KMS-11 (cell line): ENCODE measurements at regions not wholly inside any gene's neighbourhood (a gene's known extent, or its start where the extent isn't known, plus 50 kb on each side); places are given as distances from the start of the nearest gene placed in this dataset.

Experiments
- H2AFZ ChIP-seq: fragments of 200-600 bp; sonication (generic); 2 replicates; pipeline ENCODE4 v1.6.1; 2016; ENCODE audit warnings: antibody characterized with exemption, mixed run types, low read depth
- H3K27ac ChIP-seq: fragments of 200-600 bp; sonication (generic); 2 replicates; pipeline ENCODE4 v1.6.1; 2016; ENCODE audit warnings: mild to moderate bottlenecking, mixed run types
- H3K27me3 ChIP-seq: fragments of 200-600 bp; sonication (generic); 2 replicates; pipeline ENCODE4 v1.6.1; 2017; ENCODE audit warnings: mild to moderate bottlenecking, low read depth, mixed run types, moderate library complexity; ENCODE audit not compliant: insufficient read depth
- H3K36me3 ChIP-seq: fragments of 200-600 bp; sonication (generic); 2 replicates; pipeline ENCODE4 v1.6.1; 2017; ENCODE audit warnings: mild to moderate bottlenecking, mixed run types; ENCODE audit not compliant: insufficient read depth
- H3K4me1 ChIP-seq: fragments of 200-600 bp; sonication (generic); 2 replicates; pipeline ENCODE4 v1.6.1; 2016; ENCODE audit warnings: mild to moderate bottlenecking, low read depth, mixed run types; ENCODE audit not compliant: poor library complexity, severe bottlenecking
- H3K4me2 ChIP-seq: fragments of 200-600 bp; sonication (generic); 2 replicates; pipeline ENCODE4 v1.7.0; 2016; ENCODE audit warnings: mild to moderate bottlenecking, mixed run types
- H3K4me3 ChIP-seq: fragments of 200-600 bp; sonication (generic); IDR thresholded peaks from 2 replicates; pipeline ENCODE4 v1.6.1; 2017; ENCODE audit warnings: low read depth, low read length, mixed read lengths; ENCODE audit not compliant: insufficient read depth
- H3K79me2 ChIP-seq: fragments of 200-600 bp; sonication (generic); 2 replicates; pipeline ENCODE4 v1.6.1; 2016; ENCODE audit warnings: low read depth, mixed run types; ENCODE audit not compliant: insufficient read depth
- H3K9ac ChIP-seq: fragments of 200-600 bp; sonication (generic); 2 replicates; pipeline ENCODE4 v1.6.1; 2016; ENCODE audit warnings: mild to moderate bottlenecking, mixed run types
- H4K20me1 ChIP-seq: fragments of 200-600 bp; sonication (generic); 2 replicates; pipeline ENCODE4 v1.6.1; 2016; ENCODE audit warnings: mild to moderate bottlenecking, mixed run types; ENCODE audit not compliant: insufficient read depth
- TF ChIP-seq, protein P1 (sequence below): fragments of 200-600 bp; sonication (generic); conservative IDR thresholded peaks from 2 replicates; pipeline ENCODE4 v1.6.1; 2017; ENCODE audit warnings: low read depth, mild to moderate bottlenecking, antibody characterized with exemption, low read length, moderate library complexity, mixed read lengths

- no peaks in the 10 kb centered on the region for H3K27me3 ChIP-seq
- H3K27ac ChIP-seq: no peak overlapping the region
- no peaks in the 10 kb centered on the region for H3K79me2 ChIP-seq
- no peaks in the 10 kb centered on the region for H3K4me1 ChIP-seq
- no peak overlapping the region for H3K9ac ChIP-seq
- H3K36me3 ChIP-seq: no peaks in the 10 kb centered on the region
- H3K4me2 ChIP-seq: no peak overlapping the region
- H4K20me1 ChIP-seq: no peaks in the 10 kb centered on the region
- TF ChIP-seq, protein P1, sequence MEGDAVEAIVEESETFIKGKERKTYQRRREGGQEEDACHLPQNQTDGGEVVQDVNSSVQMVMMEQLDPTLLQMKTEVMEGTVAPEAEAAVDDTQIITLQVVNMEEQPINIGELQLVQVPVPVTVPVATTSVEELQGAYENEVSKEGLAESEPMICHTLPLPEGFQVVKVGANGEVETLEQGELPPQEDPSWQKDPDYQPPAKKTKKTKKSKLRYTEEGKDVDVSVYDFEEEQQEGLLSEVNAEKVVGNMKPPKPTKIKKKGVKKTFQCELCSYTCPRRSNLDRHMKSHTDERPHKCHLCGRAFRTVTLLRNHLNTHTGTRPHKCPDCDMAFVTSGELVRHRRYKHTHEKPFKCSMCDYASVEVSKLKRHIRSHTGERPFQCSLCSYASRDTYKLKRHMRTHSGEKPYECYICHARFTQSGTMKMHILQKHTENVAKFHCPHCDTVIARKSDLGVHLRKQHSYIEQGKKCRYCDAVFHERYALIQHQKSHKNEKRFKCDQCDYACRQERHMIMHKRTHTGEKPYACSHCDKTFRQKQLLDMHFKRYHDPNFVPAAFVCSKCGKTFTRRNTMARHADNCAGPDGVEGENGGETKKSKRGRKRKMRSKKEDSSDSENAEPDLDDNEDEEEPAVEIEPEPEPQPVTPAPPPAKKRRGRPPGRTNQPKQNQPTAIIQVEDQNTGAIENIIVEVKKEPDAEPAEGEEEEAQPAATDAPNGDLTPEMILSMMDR: no peak
- H3K4me3 ChIP-seq: no peak overlapping the region
- H2AFZ ChIP-seq: no peak overlapping the region
Observed at GRCh38 chr3:81908561-81908960, 147.1 kb upstream of the GBE1 start.

DNA sequence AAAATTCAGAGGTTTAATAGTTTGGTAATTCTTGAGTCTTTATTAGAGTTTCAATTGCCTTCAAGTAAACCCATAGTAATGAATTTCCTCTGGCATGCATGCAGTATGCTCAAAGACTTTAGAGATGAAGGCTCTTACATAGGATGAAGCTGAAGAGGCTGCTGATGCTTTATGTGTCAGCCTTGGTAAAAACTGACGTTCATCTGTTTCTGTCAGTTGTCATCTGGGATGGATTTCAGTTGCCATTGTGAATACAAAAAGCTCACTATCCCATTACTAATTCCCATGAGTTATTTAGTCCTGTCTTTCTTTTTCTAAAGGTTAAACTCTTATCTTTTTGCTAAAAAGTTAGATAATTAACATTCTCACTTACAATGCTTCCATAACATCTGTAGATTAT lies 136.9 kb upstream of the GBE1 start:
- Histone ChIP-seq H2AFZ (no peak overlapping the region), H3K27ac (no peak overlapping the region)
- TF ChIP-seq, protein P1: no peak

DNA sequence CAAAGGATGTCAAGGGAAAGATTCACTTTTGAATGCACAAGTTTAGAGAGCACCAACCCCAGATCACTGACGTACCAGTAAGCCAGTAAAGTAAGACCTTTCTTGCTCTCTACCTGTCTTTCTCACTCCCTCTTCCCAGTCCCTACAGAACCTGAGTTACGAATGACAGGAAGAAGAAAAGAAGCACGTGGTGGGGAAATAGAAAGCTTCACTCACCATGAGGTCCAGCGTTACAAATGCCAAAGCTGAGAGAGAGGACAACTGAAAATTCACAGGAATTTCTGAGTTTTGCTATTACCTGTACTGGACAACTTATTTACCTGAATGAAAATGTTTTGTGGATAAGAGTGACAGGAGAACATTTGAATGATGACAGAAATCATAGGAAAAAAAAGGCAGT lies 133.2 kb upstream of the GBE1 start:
- Histone ChIP-seq H3K9ac (no peak overlapping the region), H3K4me2 (no peak overlapping the region), H2AFZ (no peak overlapping the region), H3K4me3 (no peak overlapping the region), H3K27ac (no peak overlapping the region), H3K4me1 (no peaks in the 10 kb centered on the region), H3K27me3 (no peaks in the 10 kb centered on the region), H3K36me3 (no peaks in the 10 kb centered on the region), H3K79me2 (no peaks in the 10 kb centered on the region), H4K20me1 (no peaks in the 10 kb centered on the region)
- TF ChIP-seq, protein P1: no peak

More for the DNA sequence above, 136.9 kb upstream of the GBE1 start:
- Histone ChIP-seq H3K9ac (no peak overlapping the region), H4K20me1 (no peaks in the 10 kb centered on the region), H3K4me1 (no peaks in the 10 kb centered on the region), H3K79me2 (no peaks in the 10 kb centered on the region), H3K36me3 (no peaks in the 10 kb centered on the region), H3K4me2 (no peak overlapping the region), H3K27me3 (no peaks in the 10 kb centered on the region), H3K4me3 (no peak overlapping the region)

DNA sequence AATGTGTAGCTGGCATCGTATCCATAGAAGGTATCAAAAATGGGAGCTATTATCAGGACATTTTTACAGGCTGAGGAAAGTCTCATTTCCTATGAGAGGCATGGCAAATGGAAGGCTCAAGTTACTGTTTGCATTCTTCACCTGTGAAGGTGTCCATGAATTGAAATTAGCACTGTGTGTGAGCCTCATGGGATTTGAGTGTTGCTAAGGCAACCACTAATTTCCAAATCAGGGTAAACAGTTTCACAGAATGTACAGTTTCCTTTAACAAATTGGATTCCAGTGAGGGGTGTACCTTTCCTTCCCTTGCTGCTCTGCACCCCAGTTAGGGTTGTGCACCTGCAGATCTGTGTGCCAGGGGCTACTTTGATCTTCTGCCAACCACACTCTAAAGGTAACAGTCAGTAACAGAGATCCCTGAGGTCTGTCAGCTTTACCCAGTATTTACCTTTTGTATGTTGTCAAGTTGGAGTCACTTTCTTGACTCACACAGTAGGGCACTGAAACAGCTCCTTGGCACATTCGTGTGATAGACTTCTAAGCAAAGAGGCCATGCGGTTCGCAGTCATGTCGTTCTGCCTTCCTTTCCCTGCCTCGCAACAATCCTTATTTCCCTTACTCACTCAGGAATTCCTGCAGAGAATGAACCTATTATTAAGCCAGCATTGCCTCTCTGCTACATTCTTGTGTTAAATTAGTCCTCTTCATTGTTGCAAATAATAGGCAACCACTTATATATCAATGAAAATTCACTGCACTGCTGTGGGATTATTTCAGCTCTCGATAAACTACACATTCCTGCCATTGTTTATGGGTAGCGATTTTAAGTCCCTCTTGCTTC lies 129.8 kb upstream of the GBE1 start:
- Histone ChIP-seq H2AFZ (no peak overlapping the region), H3K27ac (no peak overlapping the region), H4K20me1 (no peaks in the 10 kb centered on the region), H3K36me3 (no peaks in the 10 kb centered on the region), H3K4me1 (no peaks in the 10 kb centered on the region), H3K9ac (no peak overlapping the region), H3K79me2 (no peaks in the 10 kb centered on the region), H3K4me2 (no peak overlapping the region), H3K27me3 (no peaks in the 10 kb centered on the region), H3K4me3 (no peak overlapping the region)
- TF ChIP-seq, protein P1: no peak
